ENCODE measurements at regions not wholly inside any gene's neighbourhood (a gene's known extent, or its start where the extent isn't known, plus 50 kb on each side); places are given as distances from the start of the nearest gene placed in this dataset.
"Not testable (repeated sequence)": the region's sequence is repeated elsewhere in the genome, so short reads cannot be mapped to it uniquely, and the experiment has no call there.

DNA sequence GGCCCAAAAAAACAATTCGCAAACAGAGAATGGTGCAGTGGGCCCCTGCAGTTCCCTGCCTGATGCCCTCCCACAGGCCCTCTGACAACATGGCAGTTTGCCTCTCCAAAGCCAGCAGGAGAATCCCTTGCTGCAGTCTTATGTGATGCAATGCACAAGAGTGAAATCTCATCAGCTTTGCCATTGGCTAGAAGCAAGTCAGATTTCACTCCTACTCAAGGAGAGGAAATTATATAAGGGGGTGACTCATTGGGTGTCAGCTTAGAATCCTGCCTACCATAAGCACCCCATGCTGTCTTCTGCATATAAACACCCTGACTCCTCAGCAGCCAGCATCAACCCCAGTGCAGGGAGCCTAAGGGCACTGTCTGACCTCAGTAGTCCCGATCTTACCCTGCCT, 157.3 kb upstream of the LDB2 start:
- no peak for DNase-seq

DNA sequence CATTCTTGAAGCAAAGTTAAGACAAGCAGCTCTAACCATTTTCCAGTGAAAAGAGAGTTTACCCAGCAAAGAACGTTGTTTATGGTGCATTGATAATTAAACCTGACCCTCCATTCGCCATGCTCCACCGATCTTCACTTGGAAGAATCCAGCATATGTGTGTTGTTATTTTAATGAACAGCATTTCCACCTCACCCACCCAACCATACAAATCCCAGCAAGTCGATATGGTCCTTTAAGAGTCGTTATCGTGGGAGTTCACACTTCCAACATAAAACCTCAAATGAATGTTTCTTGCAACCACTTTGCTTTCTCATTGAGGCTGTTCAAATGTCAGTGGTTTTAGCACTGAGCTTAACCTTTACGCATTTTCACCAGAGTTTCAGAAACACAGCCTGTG, 147.4 kb upstream of the LDB2 start:
- DNase-seq = no peak

DNA sequence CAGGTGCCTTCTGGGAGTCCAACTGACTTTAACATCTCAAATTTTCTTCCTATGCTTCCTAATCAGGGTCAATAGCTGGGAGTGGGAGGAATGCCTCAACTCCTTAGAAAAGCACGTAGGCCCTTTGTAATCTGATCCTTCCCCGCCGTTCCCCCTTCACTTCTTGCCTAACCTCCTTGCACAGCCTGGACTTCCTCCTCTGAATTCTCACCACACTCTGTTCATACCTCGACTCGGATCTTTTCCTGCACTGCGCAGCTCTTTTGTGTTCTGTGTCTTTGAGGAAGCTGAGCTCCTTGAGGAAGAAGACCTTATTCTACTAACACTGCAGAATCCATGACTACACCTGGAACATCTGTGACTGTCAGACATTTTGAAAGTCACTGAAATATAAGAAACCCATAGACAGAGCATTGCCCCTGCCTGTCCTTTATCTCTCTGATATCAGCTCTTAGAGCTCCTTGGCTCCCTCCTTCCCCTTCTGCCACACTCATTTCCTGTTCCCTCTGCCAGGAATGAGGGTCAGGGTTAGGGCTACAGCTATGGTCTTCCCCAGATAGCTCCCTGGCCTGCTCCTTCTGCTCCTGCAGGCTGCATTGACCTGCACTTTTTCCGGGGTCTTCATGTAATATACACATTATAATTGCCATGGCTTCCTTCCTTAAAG, 140.2 kb upstream of the LDB2 start:
- DNase-seq = no peak

DNA sequence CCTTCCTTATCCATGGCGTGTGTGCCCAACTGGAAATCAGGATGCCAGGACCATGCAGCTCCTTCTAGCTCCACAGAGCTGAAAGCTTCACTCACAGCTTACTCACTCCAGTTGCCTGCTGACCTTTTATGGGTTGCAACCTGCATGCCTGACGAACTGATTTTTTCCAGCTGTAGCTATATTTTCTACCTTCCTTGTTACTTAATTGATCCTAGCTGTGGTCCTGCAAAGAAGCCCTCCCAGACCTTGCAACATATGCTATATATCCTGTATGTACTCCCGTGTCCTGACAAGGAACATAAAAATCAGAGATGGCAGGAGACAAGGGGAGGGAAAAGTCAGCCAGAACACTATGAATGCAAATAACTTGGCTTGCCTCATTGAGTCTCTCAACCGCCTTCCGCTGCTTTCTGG, 135.3 kb upstream of the LDB2 start:
- DNase-seq = no peak

DNA sequence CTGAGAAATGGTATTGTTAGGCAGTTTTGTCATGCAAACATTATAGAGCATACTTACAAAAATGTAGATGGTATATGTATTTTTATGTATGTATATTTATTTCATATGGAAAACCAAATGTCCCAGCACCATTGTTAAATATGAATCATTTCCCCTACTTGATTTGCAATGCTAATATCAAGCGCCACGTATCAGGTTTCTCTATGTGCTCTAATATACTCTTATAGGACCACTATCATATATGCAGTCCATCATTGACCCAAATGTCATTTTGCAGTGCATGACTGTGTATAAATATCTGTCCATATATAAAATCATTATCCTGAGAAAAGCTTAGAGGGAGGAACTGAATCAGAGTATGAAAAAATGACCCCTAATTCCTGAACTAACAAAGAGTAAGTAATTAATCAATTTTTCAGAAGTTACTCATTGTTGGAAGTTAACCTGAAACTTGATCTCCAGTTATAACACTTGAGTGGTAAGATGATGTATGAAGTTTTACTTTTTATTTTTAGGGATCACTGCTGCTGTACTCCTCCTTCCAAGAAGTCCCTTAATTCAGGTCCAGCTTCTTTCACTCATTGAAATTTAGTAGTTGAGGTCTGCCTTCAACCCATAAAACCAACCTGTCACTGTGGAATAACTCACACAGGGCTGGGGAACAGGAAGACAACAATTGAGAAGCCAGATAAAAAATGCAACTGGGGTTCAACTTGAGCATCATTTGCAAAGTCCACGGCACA, 134.8 kb upstream of the LDB2 start:
- DNase-seq = no peak

DNA sequence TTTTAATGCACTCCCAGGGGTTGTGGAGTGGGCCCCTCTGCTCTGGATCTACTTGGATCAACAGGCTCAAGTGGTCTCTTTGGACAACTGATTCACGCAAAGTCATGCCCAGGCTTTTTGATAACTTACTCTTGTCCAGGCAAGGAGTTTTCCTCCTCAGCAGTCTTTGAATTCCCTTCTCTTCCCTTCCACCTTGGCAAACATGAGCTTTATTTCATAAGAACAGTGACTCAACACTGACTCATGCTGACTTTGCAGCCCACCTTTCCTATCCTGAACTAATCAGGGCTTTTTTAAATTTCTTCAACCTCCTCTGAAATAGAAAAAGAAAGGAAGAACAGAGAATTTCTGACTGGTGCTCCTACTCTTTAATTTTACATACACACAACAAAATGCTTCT, 132.1 kb upstream of the LDB2 start:
- DNase-seq = no peak

DNA sequence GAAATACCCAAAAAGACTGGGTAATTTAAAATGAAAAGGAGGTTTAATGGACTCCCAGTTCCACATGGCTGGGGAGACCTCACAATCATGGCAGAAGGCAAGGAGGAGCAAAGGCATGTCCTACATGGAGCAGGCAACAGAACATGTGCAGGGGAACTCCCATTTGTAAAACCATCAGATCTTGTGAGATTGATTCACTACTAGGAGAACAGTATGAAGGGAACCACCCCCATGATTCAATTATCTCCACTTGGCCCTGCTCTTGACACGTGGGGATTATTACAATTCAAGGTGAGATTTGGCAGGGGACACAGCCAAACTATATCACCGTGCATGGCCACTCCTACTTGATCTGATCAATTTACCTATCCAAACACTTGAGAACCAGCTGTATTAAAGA, 131.5 kb upstream of the LDB2 start:
- no peak for DNase-seq

DNA sequence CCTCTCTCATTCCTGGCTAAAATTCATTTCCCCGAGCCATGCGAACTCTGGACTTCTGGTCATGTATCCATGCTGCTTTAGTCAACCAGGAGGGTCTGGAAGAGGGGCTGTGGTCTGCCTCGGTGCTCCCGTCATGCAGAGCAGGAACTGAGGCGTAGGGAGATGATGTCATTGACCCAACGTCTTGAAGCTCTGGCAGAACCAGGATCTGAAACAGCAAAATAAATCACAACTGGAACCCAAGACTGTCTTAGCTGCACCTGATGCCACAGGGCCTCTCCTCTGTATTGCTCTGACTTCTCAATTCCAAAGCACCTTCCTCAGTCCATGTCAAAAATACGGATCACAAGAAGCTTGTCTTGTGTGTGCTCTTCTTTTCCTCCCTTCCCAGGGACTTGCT, 131.0 kb upstream of the LDB2 start:
- no peak for DNase-seq

DNA sequence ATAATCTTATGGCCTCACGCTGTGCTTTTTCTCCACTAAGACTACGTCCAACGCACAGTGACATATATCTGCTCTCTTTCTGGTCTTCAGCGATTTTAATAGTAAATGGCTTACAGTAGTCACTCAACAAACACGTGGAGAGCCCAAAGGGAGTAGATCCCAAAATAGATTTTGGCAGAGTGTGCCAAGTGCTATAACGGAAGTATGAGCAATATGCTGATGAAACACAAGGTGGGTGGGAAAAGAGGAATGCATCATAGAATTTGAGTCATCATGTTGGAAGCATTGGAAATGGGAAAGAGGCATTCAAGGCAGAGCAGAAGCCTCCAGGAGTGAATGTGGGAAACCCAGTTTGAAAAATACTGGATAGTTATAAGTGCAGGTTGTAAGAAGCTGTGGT, 129.1 kb upstream of the LDB2 start:
- no peak for DNase-seq

DNA sequence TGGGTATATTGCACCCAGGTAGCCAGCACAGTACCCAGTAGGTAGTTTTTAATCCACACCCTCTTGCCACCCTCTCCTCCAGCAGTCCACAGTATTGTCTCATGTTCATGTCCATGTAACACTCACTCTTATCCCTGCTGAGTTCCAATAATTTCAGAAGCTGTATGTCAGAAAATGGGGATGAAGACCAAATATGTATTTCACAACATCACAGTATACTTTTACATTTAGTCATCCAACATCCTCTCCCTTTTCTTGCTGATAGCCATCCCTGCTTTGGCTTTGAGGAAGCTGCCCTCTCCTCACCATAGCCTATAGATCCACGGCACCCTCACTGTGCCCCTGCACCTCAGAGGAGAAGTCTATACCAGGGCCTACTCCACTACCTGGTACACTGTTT, 126.0 kb upstream of the LDB2 start:
- DNase-seq = no peak

DNA sequence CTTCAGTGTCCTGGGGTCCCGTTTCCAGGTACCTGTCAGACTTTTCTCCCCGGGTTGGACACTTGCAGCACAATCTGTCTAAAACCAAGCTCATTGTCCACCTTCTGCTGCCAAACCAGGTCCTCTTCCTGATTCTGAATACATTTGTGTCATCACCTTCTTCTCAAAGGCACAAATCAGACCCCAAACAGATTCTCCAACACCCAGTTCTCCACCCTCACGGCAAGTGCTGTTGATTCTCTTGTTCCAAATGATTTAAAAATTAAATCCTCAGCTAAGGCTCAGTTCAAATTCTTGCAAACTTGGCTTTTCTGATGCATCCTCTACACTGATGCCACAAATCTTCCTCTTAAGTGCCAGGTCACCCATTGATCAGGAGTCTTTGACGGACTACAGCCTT, 122.5 kb upstream of the LDB2 start:
- no peak for DNase-seq

DNA sequence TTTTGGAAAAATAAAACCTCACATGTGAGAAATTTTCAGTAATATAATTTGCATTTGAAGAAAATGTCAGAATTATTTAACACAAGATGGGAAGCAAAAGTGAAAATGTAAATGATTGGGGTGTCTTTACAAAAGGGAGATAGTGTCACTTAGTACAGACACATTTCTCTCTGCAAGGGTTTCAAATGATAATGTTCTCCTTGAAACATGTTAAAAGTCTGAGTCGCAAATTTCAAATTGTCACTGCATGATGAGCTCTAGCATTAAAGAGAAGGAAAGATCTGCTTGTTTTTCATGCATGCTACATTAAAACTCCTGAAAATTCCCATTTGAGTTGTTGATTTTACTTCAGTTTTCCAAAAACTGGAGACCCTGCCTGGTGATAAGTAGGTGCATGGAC, 122.0 kb upstream of the LDB2 start:
- DNase-seq = no peak

DNA sequence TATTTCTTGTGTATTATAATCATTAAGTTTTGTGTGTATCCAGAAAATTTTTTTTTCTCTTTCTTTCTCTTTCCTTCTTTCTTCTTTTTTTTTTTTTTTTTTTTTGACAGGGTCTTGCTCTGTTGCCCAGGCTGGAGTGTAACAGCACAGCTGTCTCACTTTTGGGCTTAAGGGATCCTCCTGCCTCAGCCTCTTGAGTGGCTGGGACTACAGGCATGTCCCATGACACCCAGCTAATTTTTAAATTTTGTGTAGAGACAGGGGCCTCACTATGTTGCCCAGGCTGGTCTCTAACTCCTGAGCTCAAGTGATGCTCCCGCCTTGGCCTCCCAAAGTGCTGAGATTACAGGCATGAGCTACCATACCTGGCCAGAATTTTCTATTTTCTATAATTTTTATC, 120.2 kb upstream of the LDB2 start:
- not testable (repeated sequence) for DNase-seq

DNA sequence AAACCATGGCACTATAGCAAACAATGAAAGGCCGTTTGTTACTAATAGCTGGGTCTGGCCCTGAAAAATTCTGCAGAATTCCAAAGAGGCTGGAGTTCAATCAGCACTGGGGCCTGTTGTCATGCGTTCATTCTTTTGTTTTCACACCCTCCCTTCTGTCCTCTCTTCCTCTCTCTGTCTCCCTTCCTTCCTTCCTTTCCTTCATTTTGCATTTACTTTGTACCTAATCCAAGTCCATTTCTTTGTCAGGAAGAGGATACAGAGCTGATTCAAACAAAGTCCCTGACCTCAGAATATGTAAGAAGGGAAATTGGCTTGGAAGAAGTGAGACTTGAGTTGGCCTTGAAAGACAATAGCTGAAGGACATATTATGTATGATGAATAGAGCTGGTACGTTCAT, 119.6 kb upstream of the LDB2 start:
- DNase-seq = no peak

DNA sequence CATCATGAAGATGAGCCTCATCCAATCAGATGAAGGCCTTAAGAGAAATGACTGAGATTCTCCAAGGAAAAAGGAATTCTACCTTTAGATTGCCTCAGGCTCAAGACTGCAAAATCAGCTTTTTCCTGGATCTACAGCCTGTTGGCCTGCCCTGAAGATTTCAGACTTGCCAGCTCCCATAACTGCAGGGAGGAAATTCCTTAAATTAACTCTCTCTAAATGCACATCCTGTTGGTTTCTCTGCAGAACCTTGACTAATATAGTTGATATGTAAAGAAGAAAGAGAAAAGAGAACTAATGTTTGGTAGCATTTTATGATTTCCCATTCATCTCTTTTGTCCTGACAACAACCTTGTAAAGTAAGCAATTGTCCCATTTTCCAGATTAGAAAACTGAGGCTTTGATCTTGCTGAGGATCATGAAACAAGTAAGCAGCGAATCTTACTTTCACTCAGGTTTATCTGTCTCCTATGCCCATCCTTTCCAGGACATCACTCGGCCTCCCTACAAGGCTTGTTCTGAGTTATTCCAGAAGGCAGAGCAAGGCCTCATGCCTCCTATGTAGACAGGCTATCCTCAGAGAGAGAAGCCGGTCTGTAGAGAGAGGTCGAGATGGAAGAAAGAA, 115.0 kb upstream of the LDB2 start:
- no peak for DNase-seq

DNA sequence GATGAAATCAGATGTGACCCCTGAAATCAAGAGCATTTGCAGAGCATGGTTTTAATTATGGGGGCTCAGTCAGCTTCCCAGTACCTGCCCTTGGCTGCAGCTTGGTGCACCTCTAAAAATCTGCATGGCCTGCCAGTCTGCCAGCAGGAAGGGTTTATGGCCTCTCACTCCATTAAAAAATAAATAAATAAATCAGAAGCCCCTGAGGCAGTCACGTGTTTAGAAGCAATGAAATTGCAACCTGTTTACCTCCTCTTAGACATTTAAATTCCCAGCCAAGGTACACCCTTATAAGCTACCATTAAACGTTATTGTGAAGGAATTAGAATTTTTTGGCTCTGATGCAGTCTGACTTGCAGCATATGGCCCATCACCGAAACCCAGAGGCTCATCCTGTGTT, 114.0 kb upstream of the LDB2 start:
- DNase-seq = no peak

DNA sequence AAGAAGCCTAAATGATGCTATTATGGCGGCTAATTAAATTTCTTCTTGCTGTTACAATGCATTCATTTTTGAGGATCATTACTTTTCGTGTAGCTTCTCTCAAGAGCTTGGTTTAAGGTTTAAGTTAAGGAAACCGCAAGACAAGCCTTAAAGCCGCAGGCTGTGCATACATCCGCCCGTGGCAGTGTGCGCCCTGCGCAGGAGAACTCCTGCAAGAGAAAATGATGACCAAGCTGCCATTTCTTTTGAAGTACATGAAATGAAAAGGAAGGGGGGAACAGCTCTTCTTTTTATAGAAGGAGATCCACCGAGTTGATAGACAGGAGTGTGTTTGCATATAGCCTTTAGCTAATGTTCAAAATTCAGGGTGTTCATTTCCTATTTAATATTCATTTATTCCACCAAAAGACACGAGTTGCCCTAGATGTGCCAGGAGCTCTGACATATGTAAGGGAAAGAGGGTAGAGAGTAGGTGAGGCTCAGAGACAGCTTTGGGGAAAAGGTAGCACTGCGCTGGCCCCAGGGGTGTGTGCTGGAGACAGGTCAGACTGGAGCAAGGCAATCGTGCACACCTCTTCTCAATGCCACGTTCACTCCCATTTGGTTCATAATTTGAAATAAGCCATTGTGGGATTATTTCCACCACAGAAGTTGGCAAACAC, 112.1 kb upstream of the LDB2 start:
- DNase-seq = no peak

DNA sequence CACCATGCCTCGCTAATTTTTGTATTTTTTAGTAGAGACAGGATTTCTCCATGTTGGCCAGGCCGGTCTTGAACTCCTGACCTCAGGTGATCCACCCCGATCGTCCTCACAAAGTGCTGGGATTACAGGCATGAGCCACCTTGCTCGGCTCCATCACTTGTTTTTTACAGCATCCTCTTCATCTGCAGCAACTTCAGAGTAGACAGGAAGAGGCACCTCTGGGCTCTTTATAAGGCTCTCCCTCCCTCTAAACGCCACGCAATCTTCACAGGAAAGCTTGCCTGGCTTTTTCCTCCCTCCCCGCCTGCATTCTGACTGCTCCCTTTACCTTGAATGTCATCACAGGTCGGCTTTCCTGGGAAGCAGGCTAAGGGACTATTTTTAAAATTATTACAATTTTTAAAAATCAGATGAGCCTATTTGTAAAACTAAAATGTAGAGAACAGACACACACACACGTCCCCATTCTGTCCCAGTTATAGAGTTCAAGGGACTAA, 111.5 kb upstream of the LDB2 start:
- DNase-seq = no peak

DNA sequence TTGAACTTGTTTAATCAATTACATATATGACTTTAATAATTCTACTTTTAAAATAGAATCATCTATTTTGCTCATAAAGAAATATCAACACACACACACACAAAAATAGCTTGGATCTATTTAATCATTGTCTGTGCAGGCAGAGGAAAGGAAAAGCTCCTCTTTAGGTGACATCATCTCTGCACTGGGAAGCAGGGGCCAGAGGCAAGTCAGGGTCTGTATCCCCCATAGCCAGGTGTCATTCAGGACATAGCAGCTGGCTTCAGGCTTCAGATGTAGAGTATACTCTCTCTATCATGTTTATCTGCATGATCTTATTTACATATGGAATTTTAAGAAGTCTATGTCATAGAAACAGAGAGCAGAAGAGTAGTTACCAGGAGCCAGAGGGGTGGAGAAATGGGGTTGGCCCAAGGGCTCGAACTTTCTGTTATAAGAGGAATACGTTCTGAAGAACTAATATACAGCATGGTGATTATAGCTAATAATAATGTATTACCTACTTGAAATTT, 110.4 kb upstream of the LDB2 start:
- DNase-seq = no peak

DNA sequence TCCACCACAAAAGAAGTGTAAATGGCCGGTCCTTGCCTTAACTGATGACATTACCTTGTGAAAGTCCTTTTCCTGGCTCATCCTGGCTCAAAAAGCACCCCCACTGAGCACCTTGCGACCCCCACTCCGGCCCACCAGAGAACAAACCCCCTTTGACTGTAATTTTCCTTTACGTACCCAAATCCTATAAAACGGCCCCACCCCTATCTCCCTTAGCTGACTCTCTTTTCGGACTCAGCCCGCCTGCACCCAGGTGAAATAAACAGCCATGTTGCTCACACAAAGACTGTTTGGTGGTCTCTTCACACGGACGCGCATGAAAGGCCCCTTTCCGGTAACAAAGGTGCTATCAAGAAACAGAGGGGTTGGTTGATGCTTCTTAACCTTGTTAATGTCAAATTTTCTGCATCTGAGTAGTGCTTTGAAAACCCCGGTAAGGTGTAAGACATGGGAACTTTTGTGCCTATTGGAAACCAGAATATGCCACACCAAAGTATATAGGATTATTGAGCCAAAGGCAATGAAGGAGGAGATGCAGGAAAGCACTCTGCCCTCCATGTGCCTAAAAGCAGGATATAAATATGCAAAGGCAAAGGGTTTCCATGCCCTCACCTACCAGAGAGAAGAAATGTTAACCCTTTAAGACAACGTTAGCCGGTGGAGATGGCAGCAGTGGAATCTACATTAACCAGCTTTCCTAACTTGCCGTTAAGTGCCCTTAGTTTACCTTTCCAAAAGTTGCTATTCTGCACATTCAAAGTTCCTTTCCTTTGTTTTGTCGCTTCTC, 105.4 kb upstream of the LDB2 start:
- not testable (repeated sequence) for DNase-seq

DNA sequence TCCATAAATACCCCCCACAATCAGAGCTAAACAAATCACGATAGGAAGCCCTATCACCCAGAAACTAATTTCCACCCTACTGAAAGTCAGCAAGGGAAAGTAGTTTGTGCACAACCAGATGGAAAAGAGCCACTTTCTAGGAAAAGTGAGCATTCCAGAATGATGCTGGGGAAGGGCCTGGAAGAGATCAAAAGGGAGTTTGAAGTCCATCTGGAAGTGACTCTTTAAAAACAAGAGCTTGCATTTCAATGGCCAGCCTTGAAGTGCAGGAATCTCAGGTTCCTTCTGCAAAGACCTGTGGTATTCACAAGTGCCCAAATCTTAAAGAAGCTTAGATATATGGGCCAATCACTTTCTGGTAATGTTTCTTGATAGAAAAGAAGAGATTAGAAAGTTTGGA, 97.0 kb upstream of the LDB2 start:
- no peak for DNase-seq

DNA sequence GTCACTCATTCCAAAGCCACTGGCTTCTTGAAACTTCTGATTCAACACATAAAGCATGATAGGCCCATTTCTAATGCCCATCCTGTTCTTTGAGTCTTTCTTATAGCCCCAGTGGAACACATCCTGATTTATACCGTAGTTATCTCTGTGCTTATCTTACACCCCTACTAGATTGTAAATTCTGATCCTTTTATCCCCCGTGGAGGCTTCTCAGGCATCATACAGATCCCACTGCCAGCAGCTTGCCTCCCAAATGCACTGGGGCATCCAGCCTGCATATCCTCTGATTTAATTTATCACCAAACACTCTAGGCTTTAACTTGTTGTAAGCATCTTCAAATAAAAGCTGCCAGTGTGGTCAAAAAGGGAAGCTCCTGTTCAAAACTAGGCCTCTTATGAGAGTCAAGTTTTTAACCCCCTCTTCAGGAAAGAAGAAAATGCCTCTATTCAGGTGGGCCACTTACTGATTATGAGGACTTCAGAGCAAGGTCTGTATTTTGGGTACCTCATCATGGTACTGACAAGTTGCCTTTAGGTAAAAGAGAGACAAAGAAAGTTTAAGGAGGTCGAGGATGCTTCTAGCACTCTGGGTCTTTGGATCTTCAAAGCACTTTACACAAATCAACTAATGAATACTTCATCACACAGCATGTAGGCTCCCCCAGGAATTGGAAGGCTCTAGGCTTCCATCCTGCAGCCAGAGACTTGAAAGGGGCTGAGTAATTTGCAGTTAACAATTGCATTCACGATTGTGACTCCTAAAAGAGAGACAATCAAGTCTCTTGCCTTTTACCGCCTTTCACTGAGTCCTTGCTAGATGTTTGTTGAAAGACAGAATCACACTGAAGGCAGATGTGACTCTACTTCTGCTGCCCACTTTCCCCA, 95.8 kb upstream of the LDB2 start:
- DNase-seq = no peak
